K562 (cell line): ENCODE measurements at regions not wholly inside any gene's neighbourhood (a gene's known extent, or its start where the extent isn't known, plus 50 kb on each side); places are given as distances from the start of the nearest gene placed in this dataset.

ENCODE experiments used
- CBX8 ChIP-seq: fragments of 200-600 bp; sonication (generic); IDR thresholded peaks from 2 replicates; pipeline ENCODE4 v1.6.1; 2012; ENCODE audit warnings: borderline replicate concordance, mixed run types, low read depth, mild to moderate bottlenecking, moderate library complexity, mixed read lengths, low read length, control low read depth, inconsistent platforms; ENCODE audit not compliant: poor library complexity, severe bottlenecking; ENCODE audit errors: extremely low read depth
- CCNT2 ChIP-seq: IDR thresholded peaks from 2 replicates; pipeline ENCODE4 v1.6.1; 2011; ENCODE audit warnings: borderline replicate concordance, low read depth, mild to moderate bottlenecking, moderate library complexity, mixed read lengths, low read length; ENCODE audit not compliant: insufficient read length; ENCODE audit errors: extremely low read depth
- HDGF ChIP-seq: fragments of 450-650 bp; IDR thresholded peaks from 2 replicates; pipeline ENCODE4 v1.6.1; 2016
- PHB ChIP-seq: fragments of 250-450 bp; sonication (Bioruptor Pico); IDR thresholded peaks from 2 replicates; pipeline ENCODE4 v1.5.0; 2021
- PYGO2 ChIP-seq: fragments of 450-650 bp; IDR thresholded peaks from 2 replicates; pipeline ENCODE4 v1.6.1; 2016; ENCODE audit warnings: mild to moderate bottlenecking, missing genetic modification characterization, moderate library complexity, missing compliant biosample characterization
- TF ChIP-seq, protein P1 (sequence below): fragments of 200-600 bp; sonication (generic); IDR thresholded peaks from one replicate; pipeline ENCODE4 v1.6.1; 2012; ENCODE audit warnings: mild to moderate bottlenecking, low read depth, low read length, inconsistent platforms

DNA sequence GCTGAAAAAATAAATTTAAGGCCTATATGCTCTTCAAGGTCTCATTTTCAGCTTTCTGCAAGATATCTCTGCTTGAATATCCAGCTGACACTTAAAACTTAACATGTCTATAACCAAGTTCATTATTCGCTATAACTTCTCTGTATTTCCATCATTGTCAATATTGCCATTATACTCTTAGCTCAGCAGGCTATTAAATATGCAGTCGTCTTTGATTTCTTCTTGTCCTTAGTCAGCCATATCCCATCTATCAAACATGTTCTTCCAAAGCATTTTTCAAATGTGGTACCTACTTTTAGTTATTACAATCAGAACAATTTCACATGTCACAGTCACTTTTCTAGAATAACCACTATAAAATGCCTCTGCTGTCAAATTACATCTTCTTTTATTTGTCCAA, 1364.1 kb downstream of the ARAP2 start (continued):
- TF ChIP-seq, protein P1, sequence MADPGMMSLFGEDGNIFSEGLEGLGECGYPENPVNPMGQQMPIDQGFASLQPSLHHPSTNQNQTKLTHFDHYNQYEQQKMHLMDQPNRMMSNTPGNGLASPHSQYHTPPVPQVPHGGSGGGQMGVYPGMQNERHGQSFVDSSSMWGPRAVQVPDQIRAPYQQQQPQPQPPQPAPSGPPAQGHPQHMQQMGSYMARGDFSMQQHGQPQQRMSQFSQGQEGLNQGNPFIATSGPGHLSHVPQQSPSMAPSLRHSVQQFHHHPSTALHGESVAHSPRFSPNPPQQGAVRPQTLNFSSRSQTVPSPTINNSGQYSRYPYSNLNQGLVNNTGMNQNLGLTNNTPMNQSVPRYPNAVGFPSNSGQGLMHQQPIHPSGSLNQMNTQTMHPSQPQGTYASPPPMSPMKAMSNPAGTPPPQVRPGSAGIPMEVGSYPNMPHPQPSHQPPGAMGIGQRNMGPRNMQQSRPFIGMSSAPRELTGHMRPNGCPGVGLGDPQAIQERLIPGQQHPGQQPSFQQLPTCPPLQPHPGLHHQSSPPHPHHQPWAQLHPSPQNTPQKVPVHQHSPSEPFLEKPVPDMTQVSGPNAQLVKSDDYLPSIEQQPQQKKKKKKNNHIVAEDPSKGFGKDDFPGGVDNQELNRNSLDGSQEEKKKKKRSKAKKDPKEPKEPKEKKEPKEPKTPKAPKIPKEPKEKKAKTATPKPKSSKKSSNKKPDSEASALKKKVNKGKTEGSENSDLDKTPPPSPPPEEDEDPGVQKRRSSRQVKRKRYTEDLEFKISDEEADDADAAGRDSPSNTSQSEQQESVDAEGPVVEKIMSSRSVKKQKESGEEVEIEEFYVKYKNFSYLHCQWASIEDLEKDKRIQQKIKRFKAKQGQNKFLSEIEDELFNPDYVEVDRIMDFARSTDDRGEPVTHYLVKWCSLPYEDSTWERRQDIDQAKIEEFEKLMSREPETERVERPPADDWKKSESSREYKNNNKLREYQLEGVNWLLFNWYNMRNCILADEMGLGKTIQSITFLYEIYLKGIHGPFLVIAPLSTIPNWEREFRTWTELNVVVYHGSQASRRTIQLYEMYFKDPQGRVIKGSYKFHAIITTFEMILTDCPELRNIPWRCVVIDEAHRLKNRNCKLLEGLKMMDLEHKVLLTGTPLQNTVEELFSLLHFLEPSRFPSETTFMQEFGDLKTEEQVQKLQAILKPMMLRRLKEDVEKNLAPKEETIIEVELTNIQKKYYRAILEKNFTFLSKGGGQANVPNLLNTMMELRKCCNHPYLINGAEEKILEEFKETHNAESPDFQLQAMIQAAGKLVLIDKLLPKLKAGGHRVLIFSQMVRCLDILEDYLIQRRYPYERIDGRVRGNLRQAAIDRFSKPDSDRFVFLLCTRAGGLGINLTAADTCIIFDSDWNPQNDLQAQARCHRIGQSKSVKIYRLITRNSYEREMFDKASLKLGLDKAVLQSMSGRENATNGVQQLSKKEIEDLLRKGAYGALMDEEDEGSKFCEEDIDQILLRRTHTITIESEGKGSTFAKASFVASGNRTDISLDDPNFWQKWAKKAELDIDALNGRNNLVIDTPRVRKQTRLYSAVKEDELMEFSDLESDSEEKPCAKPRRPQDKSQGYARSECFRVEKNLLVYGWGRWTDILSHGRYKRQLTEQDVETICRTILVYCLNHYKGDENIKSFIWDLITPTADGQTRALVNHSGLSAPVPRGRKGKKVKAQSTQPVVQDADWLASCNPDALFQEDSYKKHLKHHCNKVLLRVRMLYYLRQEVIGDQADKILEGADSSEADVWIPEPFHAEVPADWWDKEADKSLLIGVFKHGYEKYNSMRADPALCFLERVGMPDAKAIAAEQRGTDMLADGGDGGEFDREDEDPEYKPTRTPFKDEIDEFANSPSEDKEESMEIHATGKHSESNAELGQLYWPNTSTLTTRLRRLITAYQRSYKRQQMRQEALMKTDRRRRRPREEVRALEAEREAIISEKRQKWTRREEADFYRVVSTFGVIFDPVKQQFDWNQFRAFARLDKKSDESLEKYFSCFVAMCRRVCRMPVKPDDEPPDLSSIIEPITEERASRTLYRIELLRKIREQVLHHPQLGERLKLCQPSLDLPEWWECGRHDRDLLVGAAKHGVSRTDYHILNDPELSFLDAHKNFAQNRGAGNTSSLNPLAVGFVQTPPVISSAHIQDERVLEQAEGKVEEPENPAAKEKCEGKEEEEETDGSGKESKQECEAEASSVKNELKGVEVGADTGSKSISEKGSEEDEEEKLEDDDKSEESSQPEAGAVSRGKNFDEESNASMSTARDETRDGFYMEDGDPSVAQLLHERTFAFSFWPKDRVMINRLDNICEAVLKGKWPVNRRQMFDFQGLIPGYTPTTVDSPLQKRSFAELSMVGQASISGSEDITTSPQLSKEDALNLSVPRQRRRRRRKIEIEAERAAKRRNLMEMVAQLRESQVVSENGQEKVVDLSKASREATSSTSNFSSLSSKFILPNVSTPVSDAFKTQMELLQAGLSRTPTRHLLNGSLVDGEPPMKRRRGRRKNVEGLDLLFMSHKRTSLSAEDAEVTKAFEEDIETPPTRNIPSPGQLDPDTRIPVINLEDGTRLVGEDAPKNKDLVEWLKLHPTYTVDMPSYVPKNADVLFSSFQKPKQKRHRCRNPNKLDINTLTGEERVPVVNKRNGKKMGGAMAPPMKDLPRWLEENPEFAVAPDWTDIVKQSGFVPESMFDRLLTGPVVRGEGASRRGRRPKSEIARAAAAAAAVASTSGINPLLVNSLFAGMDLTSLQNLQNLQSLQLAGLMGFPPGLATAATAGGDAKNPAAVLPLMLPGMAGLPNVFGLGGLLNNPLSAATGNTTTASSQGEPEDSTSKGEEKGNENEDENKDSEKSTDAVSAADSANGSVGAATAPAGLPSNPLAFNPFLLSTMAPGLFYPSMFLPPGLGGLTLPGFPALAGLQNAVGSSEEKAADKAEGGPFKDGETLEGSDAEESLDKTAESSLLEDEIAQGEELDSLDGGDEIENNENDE = no peak
- TF ChIP-seq CCNT2 (no peak), HDGF (no peak), CBX8 (no peak), PYGO2 (tag) (no peak), PHB (CRISPR knock-in tag) (no peak)
